IMR-90 (cell line): ENCODE measurements at regions not wholly inside any gene's neighbourhood (a gene's known extent, or its start where the extent isn't known, plus 50 kb on each side); places are given as distances from the start of the nearest gene placed in this dataset.

Experiments
- ATAC-seq: fragments of 200-7000 bp; cut with Tn5 transposase; 2 replicates; pipeline ENCODE4 v1.9.1; 2020; ENCODE audit warnings: low read depth, mild to moderate bottlenecking, moderate library complexity
- BruUV-seq: library from RNA; stranded (reverse); fragments of 400-500 nt; replicated peaks from 2 replicates; lab custom pipeline; 2021; lab: Mats Ljungman, UMichigan
- CTCF ChIA-PET: fragments of 300-600 bp; formaldehyde crosslinking; extraction: SDS; loops from one replicate; lab custom pipeline; 2021; ENCODE audit warnings: antibody characterized with exemption; lab: Yijun Ruan, JAX
- POLR2A ChIA-PET: fragments of 300-600 bp; sonication (Branson Sonifier 250); formaldehyde crosslinking; loops from one replicate; lab custom pipeline; 2022; ENCODE audit warnings: antibody characterized with exemption; ENCODE audit not compliant: unreplicated experiment; lab: Charles Lee
- DNase-seq: peaks from one replicate; pipeline ENCODE4 v3.0.0; 2013
- H2AFZ ChIP-seq: replicated peaks from 2 replicates; pipeline ENCODE3; 2013; ENCODE audit warnings: low read length, mild to moderate bottlenecking; ENCODE audit not compliant: poor library complexity
- H2AK5ac ChIP-seq: 2 replicates; pipeline ENCODE4 v1.6.1; 2013; ENCODE audit warnings: low read depth, low read length, inconsistent platforms
- H2AK9ac ChIP-seq: replicated peaks from 2 replicates; pipeline ENCODE3; 2013; ENCODE audit warnings: mild to moderate bottlenecking, low read depth, low read length, moderate library complexity; ENCODE audit not compliant: poor library complexity
- H2BK120ac ChIP-seq: 2 replicates; pipeline ENCODE4 v1.6.1; 2013; ENCODE audit warnings: low read depth, low read length, inconsistent platforms
- H2BK15ac ChIP-seq: 3 replicates; pipeline ENCODE4 v1.6.1; 2013; ENCODE audit warnings: low read depth, low read length, inconsistent platforms
- H2BK20ac ChIP-seq: 2 replicates; pipeline ENCODE4 v1.6.1; 2013; ENCODE audit warnings: low read depth, mild to moderate bottlenecking, inconsistent platforms, low read length, moderate library complexity
- H2BK5ac ChIP-seq: 2 replicates; pipeline ENCODE4 v1.6.1; 2013; ENCODE audit warnings: mild to moderate bottlenecking, low read depth, low read length, inconsistent platforms; ENCODE audit not compliant: poor library complexity, severe bottlenecking
- H3K14ac ChIP-seq: replicated peaks from 2 replicates; pipeline ENCODE4 v1.6.1; 2013; ENCODE audit warnings: low read depth, low read length, inconsistent platforms
- H3K18ac ChIP-seq: 2 replicates; pipeline ENCODE4 v1.6.1; 2013; ENCODE audit warnings: low read depth, low read length, control low read depth
- H3K23ac ChIP-seq: 2 replicates; pipeline ENCODE4 v1.6.1; 2013; ENCODE audit warnings: low read depth, low read length, inconsistent platforms
- H3K27ac ChIP-seq: 2 replicates; pipeline ENCODE4 v1.5.1; 2013; ENCODE audit warnings: mild to moderate bottlenecking, control low read depth, low read length; ENCODE audit not compliant: insufficient read depth
- H3K27me3 ChIP-seq: 2 replicates; pipeline ENCODE4 v1.6.1; 2013; ENCODE audit warnings: low read length; ENCODE audit not compliant: control insufficient read depth, insufficient read depth
- H3K36me3 ChIP-seq: 2 replicates; pipeline ENCODE4 v1.6.1; 2013; ENCODE audit warnings: low read length, mixed read lengths; ENCODE audit not compliant: control insufficient read depth, insufficient read depth
- H3K4ac ChIP-seq: 2 replicates; pipeline ENCODE4 v1.6.1; 2013; ENCODE audit warnings: low read depth, low read length, inconsistent platforms
- H3K4me1 ChIP-seq: 2 replicates; pipeline ENCODE4 v1.6.1; 2013; ENCODE audit warnings: low read length, mixed read lengths; ENCODE audit not compliant: control insufficient read depth, insufficient read depth
- H3K4me2 ChIP-seq: 2 replicates; pipeline ENCODE4 v1.6.1; 2013; ENCODE audit warnings: low read depth, mild to moderate bottlenecking, control low read depth, low read length, moderate library complexity
- H3K4me3 ChIP-seq: 2 replicates; pipeline ENCODE4 v1.5.1; 2013; ENCODE audit warnings: low read depth, mild to moderate bottlenecking, control low read depth, low read length, moderate library complexity; ENCODE audit not compliant: insufficient read depth
- H3K56ac ChIP-seq: 2 replicates; pipeline ENCODE4 v1.6.1; 2013; ENCODE audit warnings: low read length, inconsistent platforms; ENCODE audit not compliant: insufficient read depth; ENCODE audit errors: extremely low read depth
- H3K79me1 ChIP-seq, 2 experiments: 2 replicates each; pipeline ENCODE4 v1.6.1; 2013; ENCODE audit warnings: low read length in 2 of 2, inconsistent platforms in 1 of 2, low read depth in 1 of 2
- H3K9ac ChIP-seq: 2 replicates; pipeline ENCODE4 v1.6.1; 2013; ENCODE audit warnings: low read depth, low read length, control low read depth
- H3K9me1 ChIP-seq: 2 replicates; pipeline ENCODE4 v1.6.1; 2013; ENCODE audit warnings: low read length, inconsistent platforms; ENCODE audit not compliant: insufficient read depth
- H3K9me3 ChIP-seq: 2 replicates; pipeline ENCODE4 v1.6.1; 2013; ENCODE audit warnings: low read length; ENCODE audit not compliant: control insufficient read depth, insufficient read depth
- H4K20me1 ChIP-seq: 2 replicates; pipeline ENCODE4 v1.6.1; 2013; ENCODE audit warnings: low read length, inconsistent platforms; ENCODE audit not compliant: insufficient read depth
- H4K5ac ChIP-seq: 2 replicates; pipeline ENCODE4 v1.6.1; 2013; ENCODE audit warnings: mild to moderate bottlenecking, low read depth, low read length, control low read depth
- H4K8ac ChIP-seq, 2 experiments: 2 replicates each; pipeline ENCODE4 v1.6.1; 2013; ENCODE audit warnings: low read depth in 2 of 2, low read length in 2 of 2, control low read depth in 1 of 2, inconsistent platforms in 1 of 2
- H4K91ac ChIP-seq: 2 replicates; pipeline ENCODE4 v1.6.1; 2013; ENCODE audit warnings: low read depth, low read length, inconsistent platforms; ENCODE audit not compliant: insufficient read depth
- BHLHE40 ChIP-seq: fragments of 150-350 bp; IDR thresholded peaks from 2 replicates; pipeline ENCODE4 v1.6.1; 2016; ENCODE audit warnings: mild to moderate bottlenecking, low read depth, low read length
- CEBPB ChIP-seq: IDR thresholded peaks from 2 replicates; pipeline ENCODE4 v1.6.1; 2012; ENCODE audit warnings: low read depth, low read length, improper control_type of control experiment
- CTCF ChIP-seq: conservative IDR thresholded peaks from 2 replicates; pipeline ENCODE4 v1.5.1; 2012; ENCODE audit warnings: mild to moderate bottlenecking, low read depth, low read length, improper control_type of control experiment
- ELK1 ChIP-seq: fragments of 150-350 bp; IDR thresholded peaks from 2 replicates; pipeline ENCODE4 v1.6.1; 2016; ENCODE audit warnings: low read depth, mild to moderate bottlenecking, low read length, moderate library complexity, borderline replicate concordance
- FOS ChIP-seq: fragments of 150-350 bp; IDR thresholded peaks from 2 replicates; pipeline ENCODE4 v1.6.1; 2016; ENCODE audit warnings: low read depth, low read length
- POLR2A ChIP-seq: IDR thresholded peaks from 2 replicates; pipeline ENCODE4 v1.6.1; 2012; ENCODE audit warnings: mild to moderate bottlenecking, low read depth, low read length
- RFX5 ChIP-seq: IDR thresholded peaks from 2 replicates; pipeline ENCODE4 v1.8.0; 2012; ENCODE audit warnings: low read depth, mild to moderate bottlenecking, low read length, moderate library complexity
- WGBS, 2 experiments: methylation state at CpG; one replicate each; pipeline versions ENCODE4 v1.1.5 to v1.1.7; 2013; ENCODE audit warnings: missing lambda C conversion rate in 2 of 2; ENCODE audit not compliant: insufficient read length in 1 of 2; ENCODE audit errors: extremely low coverage in 2 of 2; 5-methylcytosine and 5-hydroxymethylcytosine counted together
- dilution Hi-C: fragments of 300-500 bp; cut with HindIII; formaldehyde crosslinking; loops from one replicate; pipeline ENCODE4 v1.14.3; 2018; ENCODE audit warnings: low sequenced_read_pairs; ENCODE audit not compliant: unreplicated experiment
- in situ Hi-C: fragments of 300-500 bp; cut with MboI; formaldehyde crosslinking; loops from 3 replicates; pipeline ENCODE4 v1.14.3; 2019; ENCODE audit warnings: low sequenced_read_pairs, inconsistent platforms, mixed read lengths
- intact Hi-C: fragments of 100-400 bp; cut with micrococcal nuclease; formaldehyde crosslinking; loops from 2 replicates; pipeline ENCODE4 v1.10.0; 2022

- no peak overlapping the region; the same call in 1 of the 2 replicates for H2AK5ac ChIP-seq
- no peak overlapping the region for H3K4ac ChIP-seq
- no peak overlapping the region for H3K9ac ChIP-seq
- no peak overlapping the region for H3K56ac ChIP-seq
- no peak overlapping the region for H3K18ac ChIP-seq
- H4K20me1 ChIP-seq: no peaks in the 10 kb centered on the region
- H4K91ac ChIP-seq: no peak overlapping the region
- in situ Hi-C loops (no loop called here), intact Hi-C loops (no loop called here), dilution Hi-C loops (no loop called here)
- H2AK9ac ChIP-seq: no peak overlapping the region
- no peak overlapping the region for H3K23ac ChIP-seq
- H4K8ac ChIP-seq: no peak overlapping the region
- WGBS, 2 experiments: no CpG with 5 or more reads among the region's 2 CpGs
- ATAC-seq (no peak), DNase-seq (no peak)
- 0 out of 2 replicates have a peak, but pooled peaks cover 4% of the 10 kb centered on the region for H3K4me1 ChIP-seq
- H3K27me3 ChIP-seq: no peaks in the 10 kb centered on the region
- no peak overlapping the region for H2BK15ac ChIP-seq
- POLR2A ChIA-PET: no interaction called here
- H2BK5ac ChIP-seq: no peak overlapping the region
- BruUV-seq: no TSS peak
- no peak overlapping the region for H3K27ac ChIP-seq
- peaks cover 12% of the 10 kb centered on the region for H3K9me3 ChIP-seq
- no peaks in the 10 kb centered on the region for H3K79me1 ChIP-seq
- no peak overlapping the region for H2AFZ ChIP-seq
- TF ChIP-seq POLR2A: no peak
- TF ChIP-seq ELK1: no peak
- TF ChIP-seq RFX5: no peak
- TF ChIP-seq CTCF: no peak
- no peak for TF ChIP-seq FOS
- no peak for TF ChIP-seq CEBPB
- no peak for TF ChIP-seq BHLHE40
- no peak overlapping the region for H3K4me2 ChIP-seq
- H4K5ac ChIP-seq: no peak overlapping the region
- H3K9me1 ChIP-seq: peaks cover 3% of the 10 kb centered on the region; the same call in 1 of the 2 replicates
- H3K36me3 ChIP-seq: no peaks in the 10 kb centered on the region
- CTCF ChIA-PET: no interaction called here
- no peak overlapping the region for H3K14ac ChIP-seq
- H2BK20ac ChIP-seq: 0 out of 2 replicates have a peak overlapping the region, but pooled peaks have one; percentile 43
- no peak overlapping the region for H3K4me3 ChIP-seq
- no peak overlapping the region for H2BK120ac ChIP-seq
Measured at GRCh38 chr2:234145511-234145910, 95.0 kb downstream of the SPP2 start.
